ENCODE measurements at regions not wholly inside any gene's neighbourhood (a gene's known extent, or its start where the extent isn't known, plus 50 kb on each side); places are given as distances from the start of the nearest gene placed in this dataset.

DNA sequence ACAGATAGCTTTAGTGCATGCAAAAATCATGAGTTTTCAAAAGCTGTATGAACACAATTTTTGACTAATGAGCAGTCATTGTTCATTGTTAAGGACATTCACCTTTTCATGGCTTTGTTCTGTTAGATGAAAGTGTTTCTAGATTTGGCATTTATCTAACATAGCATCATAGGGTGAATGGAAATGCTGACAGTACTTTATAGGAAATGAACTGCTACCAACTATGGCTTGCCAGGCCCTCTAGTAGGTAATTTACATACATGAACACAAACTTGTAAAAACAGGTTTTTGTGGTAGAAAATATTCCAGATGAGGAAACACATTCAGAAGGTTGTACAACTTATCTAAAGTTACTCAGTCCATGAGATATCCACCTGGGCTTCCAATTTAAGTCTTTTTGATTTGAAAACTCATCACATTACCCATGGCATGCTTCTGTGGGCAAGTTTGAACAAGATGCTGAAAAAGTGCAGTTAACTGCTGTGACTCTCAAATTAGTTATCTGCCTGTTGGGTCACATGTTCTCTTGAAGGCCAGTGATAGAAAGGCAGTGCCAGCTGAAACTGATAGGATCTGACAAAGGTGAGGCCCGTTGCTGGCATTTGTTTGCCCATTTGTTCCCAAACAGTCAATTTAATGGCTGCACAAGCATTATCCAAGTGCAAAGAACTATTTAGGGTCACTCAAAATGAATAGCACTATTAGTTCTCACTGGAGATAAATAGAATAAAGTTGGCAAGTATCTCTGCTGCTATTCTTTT lies 399.1 kb downstream of the MAN2A1 start:
- TF ChIP-seq, protein P1, sequence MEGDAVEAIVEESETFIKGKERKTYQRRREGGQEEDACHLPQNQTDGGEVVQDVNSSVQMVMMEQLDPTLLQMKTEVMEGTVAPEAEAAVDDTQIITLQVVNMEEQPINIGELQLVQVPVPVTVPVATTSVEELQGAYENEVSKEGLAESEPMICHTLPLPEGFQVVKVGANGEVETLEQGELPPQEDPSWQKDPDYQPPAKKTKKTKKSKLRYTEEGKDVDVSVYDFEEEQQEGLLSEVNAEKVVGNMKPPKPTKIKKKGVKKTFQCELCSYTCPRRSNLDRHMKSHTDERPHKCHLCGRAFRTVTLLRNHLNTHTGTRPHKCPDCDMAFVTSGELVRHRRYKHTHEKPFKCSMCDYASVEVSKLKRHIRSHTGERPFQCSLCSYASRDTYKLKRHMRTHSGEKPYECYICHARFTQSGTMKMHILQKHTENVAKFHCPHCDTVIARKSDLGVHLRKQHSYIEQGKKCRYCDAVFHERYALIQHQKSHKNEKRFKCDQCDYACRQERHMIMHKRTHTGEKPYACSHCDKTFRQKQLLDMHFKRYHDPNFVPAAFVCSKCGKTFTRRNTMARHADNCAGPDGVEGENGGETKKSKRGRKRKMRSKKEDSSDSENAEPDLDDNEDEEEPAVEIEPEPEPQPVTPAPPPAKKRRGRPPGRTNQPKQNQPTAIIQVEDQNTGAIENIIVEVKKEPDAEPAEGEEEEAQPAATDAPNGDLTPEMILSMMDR (IDR thresholded peaks at IDR 0.05), result no peak
- TF ChIP-seq POLR2AphosphoS5 (IDR thresholded peaks at IDR 0.05) (no peak), POLR2A (IDR thresholded peaks at IDR 0.05) (no peak), EP300 (IDR thresholded peaks at IDR 0.05) (no peak)
- Histone ChIP-seq H3K9me3 (no peaks in the 10 kb centered on the region), H3K27me3 (no peaks in the 10 kb centered on the region), H3K27ac (no peak overlapping the region), H3K36me3 (no peaks in the 10 kb centered on the region), H3K4me1 (peaks cover 0 to 4% (median 0%) of the 10 kb centered on the region in 4 donors), H3K4me3 (no peak overlapping the region)
- no peak for DNase-seq
- WGBS, 2 donors, result 73 to 75% methylated on average over 1 of the region's 1 CpG
- no peak for ATAC-seq (ENCODE audit: low FRiP score in 2 of 2)

DNA sequence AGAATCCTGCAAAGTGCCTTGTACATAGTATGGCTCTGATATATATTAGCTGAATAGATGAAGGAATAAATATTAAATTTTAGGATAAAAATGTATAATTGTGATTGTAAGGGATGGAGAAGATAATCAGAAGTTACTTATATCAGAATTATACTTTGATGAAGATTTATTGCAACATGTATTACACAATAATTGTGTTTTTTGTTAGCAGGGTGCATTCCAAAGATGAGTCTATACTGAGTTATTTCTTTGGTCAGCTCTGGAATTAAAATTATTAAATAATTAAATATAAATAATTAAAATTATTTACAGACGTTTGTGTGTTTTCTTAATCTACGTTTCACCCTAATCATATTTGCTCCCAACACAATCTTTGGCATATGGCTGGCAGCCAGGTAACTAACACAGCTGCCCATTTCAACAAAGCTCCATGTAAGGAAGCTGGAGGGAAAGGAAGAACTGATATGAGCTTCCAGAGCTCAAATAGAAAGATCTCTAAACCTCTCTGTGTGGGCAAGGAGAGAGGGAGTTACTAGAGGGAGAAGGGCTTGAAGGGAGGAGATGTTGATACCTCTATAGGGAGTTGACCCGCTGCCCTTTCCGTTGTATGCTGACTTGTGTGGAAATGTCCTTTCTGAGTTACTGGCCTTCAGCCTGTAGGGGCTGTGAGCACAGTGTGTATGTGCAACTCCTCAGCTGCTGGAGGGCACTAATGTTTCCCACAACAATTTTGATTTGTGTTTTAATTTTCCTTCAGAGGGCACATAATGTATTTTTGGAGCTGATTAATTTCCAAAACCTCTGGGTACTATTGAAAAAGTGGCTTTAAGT lies 403.4 kb downstream of the MAN2A1 start:
- 77 to 79% methylated on average over 4 of the region's 4 CpGs for WGBS, 2 donors
- Histone ChIP-seq H3K36me3 (no peaks in the 10 kb centered on the region), H3K4me3 (no peak overlapping the region), H3K4me1 (peaks cover 0 to 4% (median 0%) of the 10 kb centered on the region in 4 donors), H3K9me3 (no peaks in the 10 kb centered on the region), H3K27ac (no peak overlapping the region), H3K27me3 (no peaks in the 10 kb centered on the region)
- TF ChIP-seq POLR2AphosphoS5 (IDR thresholded peaks at IDR 0.05), result no peak
- TF ChIP-seq EP300 (IDR thresholded peaks at IDR 0.05), result no peak
- TF ChIP-seq, protein P1 (IDR thresholded peaks at IDR 0.05), result no peak
- no peak for TF ChIP-seq POLR2A (IDR thresholded peaks at IDR 0.05)
- DNase-seq (no peak), ATAC-seq (ENCODE audit: low FRiP score in 2 of 2) (no peak)

DNA sequence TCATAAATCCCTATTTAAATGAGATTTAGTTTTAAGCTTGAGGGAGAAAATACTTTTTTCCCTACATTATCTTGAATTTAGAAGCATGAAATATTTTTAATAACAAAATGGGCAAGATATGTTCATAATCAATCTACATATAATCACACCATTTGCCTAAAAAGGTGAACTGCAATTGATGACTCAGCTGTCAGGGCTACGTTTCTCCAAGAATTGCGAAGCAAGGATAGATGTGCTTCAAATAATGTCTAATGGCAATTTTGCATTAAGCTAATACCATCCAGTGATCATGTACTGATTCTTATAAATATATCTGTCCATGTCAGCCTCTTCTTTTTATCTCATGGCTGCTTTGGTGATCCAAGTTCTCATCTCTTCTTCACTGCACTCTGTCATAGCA lies 404.4 kb downstream of the MAN2A1 start:
- no peak overlapping the region for H3K27ac ChIP-seq
- 83 to 92% methylated on average over 2 of the region's 2 CpGs for WGBS, 2 donors
- no peak for DNase-seq
- no peaks in the 10 kb centered on the region for H3K9me3 ChIP-seq
- no peak overlapping the region for H3K4me3 ChIP-seq
- no peak for TF ChIP-seq EP300 (IDR thresholded peaks at IDR 0.05)
- TF ChIP-seq, protein P1 (IDR thresholded peaks at IDR 0.05), result no peak
- no peak for TF ChIP-seq POLR2AphosphoS5 (IDR thresholded peaks at IDR 0.05)
- TF ChIP-seq POLR2A (IDR thresholded peaks at IDR 0.05), result no peak
- H3K4me1 ChIP-seq, result peaks cover 0 to 4% (median 0%) of the 10 kb centered on the region in 4 donors
- no peaks in the 10 kb centered on the region for H3K27me3 ChIP-seq
- no peaks in the 10 kb centered on the region for H3K36me3 ChIP-seq
- ATAC-seq (ENCODE audit: low FRiP score in 2 of 2), result no peak

DNA sequence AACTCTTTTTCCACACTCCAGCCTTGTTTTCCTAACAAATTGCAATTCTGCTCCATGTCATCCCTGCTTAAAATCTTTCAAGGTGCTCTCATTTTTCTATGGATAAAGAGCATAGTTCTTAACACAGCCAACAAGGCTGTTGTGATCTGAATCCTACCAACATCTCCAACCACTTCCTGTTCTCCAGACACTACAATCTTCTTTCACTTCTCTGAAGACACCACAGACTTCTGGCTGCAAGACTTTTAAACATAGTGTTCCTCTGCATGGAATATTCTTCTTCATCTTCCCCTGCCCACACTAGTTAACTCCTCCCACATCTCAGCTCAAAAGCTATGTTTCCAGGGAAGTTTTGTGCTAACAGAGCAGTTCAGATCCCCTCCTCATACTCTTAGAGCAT lies 404.8 kb downstream of the MAN2A1 start:
- DNase-seq (no peak), ATAC-seq (ENCODE audit: low FRiP score in 2 of 2) (no peak)
- H3K4me3 ChIP-seq, result no peak overlapping the region
- H3K27ac ChIP-seq, result no peak overlapping the region
- peaks cover 0 to 4% (median 0%) of the 10 kb centered on the region in 4 donors for H3K4me1 ChIP-seq
- H3K27me3 ChIP-seq, result no peaks in the 10 kb centered on the region
- TF ChIP-seq POLR2A (IDR thresholded peaks at IDR 0.05), result no peak
- TF ChIP-seq POLR2AphosphoS5 (IDR thresholded peaks at IDR 0.05), result no peak
- TF ChIP-seq EP300 (IDR thresholded peaks at IDR 0.05), result no peak
- TF ChIP-seq, protein P1 (IDR thresholded peaks at IDR 0.05), result no peak
- H3K36me3 ChIP-seq, result no peaks in the 10 kb centered on the region
- H3K9me3 ChIP-seq, result no peaks in the 10 kb centered on the region
